GM18517 (cell line): ENCODE measurements at regions not wholly inside any gene's neighbourhood (a gene's known extent, or its start where the extent isn't known, plus 50 kb on each side); places are given as distances from the start of the nearest gene placed in this dataset.

Source experiments
- ATAC-seq: cut with Tn5 transposase; IDR thresholded peaks from one replicate; pipeline ENCODE4 v1.9.1; 2021; ENCODE audit warnings: mild to moderate bottlenecking, moderate library complexity; ENCODE audit not compliant: unreplicated experiment

DNA sequence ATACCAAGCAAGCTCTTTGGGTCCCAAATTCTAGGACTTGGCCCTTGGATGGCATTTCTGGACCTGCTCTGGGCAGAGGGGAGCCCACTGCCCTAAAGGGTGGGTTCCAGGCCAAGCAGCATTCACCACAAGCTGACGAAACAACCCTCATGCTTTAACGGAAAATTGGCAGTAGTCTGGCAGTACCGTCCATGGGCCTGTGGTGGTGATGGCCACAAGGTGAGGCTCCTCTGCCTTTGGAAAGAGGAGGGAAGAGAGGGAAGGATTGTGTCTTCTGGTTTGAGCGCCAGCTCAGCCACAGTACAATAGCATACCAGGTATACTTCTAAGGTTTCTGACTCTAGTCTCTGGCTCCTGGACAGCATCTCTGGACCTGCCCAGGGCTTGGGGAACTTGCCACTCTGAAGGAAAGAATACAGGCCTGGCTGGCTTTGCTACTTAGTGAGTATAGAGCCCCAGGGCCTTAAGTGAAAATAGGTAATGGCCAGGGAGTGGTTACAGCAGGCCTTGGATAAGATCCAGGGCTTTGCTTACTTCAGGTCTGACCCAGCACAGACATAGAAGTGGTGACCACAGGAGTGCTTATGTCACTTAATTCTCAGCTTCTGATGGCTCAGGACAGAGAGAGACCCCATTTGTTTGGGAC lies 595.5 kb downstream of the LMO7 start:
- no peak for ATAC-seq

GRCh38 chr13:76229281-76229680 lies 593.2 kb downstream of the LMO7 start:
- ATAC-seq, result no peak

- ATAC-seq, result no peak
Measured at GRCh38 chr13:76226941-76227340, 590.8 kb downstream of the LMO7 start.

- no peak for ATAC-seq
Measured at GRCh38 chr13:76225815-76226489, 589.8 kb downstream of the LMO7 start.

DNA sequence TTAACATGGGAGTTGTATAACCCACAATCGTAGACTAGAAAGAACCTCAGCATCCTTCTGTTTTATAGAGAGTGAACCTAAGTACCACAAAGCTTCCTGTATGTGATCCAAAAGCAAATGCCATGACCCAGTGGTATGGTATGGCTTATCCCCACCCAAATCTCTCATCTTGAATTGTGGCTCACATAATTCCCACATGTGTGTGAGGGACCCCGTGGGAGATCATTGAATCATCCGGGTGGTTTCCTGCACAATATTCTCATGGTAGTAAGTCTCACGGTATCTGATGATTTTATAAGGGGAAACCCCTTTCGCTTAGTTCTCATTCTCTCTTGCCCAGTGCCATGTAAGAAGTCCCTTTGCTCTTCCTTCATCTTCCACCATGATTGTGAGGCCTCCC lies 587.9 kb downstream of the LMO7 start:
- ATAC-seq, result no peak

DNA sequence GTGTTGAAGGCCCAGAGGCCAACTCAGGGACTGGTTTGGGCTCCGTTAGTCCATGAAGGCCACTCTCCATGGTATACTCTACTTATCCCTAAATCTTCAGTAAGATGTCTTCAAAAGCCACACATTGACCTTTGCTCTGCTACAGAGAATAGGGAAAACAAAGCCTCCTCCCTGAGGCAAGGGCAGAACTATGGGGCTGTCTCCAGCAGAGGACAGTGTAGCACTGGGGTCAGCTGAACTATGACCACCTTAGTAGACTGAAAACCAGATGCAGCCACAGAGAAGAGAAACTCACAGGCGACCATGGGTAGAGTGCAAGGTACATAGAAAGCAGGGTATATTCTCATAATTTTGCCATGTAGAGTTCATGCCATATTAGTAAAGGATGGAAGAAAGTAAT lies 587.4 kb downstream of the LMO7 start:
- no peak for ATAC-seq

- no peak for ATAC-seq
Measured at GRCh38 chr13:76222511-76222910, 586.4 kb downstream of the LMO7 start.

DNA sequence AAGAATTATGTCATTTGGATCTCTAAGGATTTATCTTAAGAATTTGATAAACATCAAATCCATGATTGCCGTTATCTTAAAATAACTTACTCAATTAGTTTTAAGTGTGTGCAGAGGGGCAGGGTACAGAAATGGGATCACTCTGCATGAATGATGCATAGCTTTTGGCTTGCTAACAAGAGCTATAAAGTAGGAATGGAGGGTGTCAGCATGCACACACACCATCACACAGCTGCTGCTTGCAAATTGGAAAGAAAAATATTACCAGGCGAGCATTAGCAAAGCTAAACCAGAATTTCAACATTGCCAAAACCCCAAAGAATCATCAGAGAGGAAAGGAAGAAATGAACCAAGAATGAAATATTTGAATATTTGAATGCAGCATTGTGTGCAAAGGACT lies 580.6 kb downstream of the LMO7 start:
- no peak for ATAC-seq

- no peak for ATAC-seq
Measured at GRCh38 chr13:76214001-76214400, 577.9 kb downstream of the LMO7 start.

- ATAC-seq, result no peak
Measured at GRCh38 chr13:76213423-76213904, 577.3 kb downstream of the LMO7 start.

DNA sequence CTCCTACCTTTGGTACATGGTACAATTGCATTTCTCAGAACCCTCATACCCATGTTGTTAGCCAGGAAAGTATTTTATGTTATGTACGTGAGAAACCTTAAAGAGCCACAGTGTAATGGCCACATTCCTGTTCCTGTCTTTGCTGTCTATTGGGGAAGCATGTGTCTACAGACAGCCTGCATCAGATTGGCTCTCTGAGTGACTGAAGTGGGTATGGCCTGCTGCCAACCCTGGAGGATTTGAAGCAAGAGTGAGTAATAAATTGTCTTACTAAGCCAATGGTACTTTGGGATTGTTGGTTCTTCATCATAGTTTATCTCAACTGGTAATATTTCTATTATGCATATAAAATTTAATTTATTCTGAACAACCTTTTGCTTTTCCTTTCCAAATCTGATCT lies 574.1 kb downstream of the LMO7 start:
- ATAC-seq, result no peak

GRCh38 chr13:76198568-76199163 lies 562.5 kb downstream of the LMO7 start:
- no peak for ATAC-seq

DNA sequence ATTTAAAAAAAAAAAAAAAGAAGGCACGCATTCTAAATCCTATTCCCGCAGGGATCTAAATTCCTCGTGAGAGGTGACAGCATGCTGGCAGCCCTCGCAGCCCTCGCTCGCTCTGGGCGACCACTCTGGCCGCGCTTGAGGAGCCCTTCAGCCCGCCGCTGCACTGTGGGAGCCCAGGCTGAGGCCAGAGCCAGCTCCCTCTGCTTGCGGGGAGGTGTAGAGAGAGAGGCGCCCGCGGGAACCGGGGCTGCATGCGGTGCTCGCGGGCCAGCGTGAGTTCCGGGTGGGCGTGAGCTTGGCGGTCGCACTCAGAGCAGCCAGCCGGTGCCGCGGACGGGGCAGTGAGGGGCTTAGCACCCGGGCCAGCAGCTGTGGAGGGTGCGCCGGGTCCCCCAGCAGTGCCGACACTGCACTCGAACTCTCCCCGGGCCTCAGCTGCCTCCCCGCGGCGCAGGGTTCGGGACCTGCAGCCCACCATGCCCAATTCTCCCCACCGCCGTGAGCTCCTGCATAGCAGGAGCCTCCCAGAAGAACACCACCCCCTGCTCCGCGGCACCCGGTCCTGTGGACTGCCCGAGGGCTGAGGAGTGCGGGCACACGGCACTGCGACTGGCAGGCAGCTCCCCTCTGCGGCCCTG lies 553.9 kb downstream of the LMO7 start:
- no peak for ATAC-seq

DNA sequence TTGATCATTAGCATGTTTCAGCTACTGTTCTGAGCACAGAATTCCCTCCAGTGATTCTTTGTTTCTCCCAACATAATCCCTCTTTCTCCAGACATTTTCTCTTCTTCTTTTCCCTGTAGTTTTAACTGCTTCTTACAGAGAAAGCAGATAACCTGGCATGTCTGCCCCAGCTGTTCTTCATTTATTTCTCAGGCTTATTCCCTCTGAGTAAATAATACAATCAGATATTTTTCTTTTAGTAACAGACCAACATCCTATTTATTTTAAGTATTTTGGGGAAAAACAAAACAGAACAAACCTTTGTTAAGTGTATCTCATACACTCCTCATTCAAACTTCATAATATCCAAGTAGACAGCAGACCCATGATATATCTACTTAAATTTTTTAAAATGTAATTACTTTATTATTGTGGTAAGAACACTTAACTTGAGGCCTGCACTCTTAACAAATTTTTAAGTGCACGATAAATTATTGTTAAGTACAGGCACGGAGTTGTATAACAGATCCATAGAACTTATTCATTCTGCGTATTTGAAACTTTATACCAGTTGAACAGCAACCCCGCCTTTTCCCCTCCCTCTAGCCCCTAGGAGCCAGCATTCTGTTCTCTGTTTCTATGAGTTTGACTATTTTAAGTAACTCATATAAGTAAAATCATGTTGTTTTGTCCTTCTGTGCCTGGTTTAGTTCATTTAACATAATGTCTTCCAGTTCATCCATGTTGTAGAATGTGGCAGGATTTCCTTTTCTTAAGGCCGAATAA lies 540.0 kb downstream of the LMO7 start:
- ATAC-seq, result no peak

GRCh38 chr13:76168661-76169060 lies 532.5 kb downstream of the LMO7 start:
- no peak for ATAC-seq

DNA sequence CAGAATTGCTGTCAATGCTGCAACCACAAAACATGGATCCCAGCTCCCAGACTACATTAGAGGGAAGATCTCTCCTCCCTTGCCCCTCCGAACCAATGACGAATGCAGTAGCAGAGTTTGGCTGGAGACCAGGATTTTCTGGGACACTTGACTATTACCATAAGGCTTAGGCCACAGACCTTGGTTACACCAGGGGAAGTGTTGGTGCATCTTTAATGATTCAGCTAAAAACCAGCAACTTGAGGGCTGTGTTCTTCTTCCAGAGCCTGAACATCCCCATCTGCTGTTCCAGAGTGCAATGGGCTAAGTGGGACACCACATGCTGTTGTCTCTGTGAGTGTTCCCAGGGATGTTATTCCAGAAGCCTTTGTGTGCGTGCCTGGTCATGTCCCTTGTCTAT lies 528.2 kb downstream of the LMO7 start:
- no peak for ATAC-seq

GRCh38 chr13:76163761-76164160 lies 527.6 kb downstream of the LMO7 start:
- no peak for ATAC-seq

GRCh38 chr13:76160961-76161925 lies 525.1 kb downstream of the LMO7 start:
- no peak for ATAC-seq

- no peak for ATAC-seq
Measured at GRCh38 chr13:76160506-76160905, 524.4 kb downstream of the LMO7 start.

DNA sequence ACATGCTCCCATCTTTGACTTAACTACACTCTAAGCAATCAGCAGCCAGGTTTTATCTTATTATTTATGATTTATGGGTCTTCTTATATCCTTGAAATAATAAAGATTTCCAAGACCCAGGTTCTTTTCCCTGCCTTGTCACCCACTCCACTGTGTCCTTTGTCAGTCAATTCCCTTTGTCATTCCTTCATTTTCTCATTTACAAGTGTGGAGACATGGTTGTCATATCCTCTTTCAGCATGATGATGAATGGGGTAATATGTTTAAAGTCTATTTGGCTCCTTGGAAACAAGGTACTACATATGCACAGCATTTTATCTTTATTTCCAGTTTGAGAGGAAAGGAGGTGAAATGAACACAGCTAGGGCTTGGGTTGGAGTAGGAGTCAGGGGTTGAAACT lies 521.8 kb downstream of the LMO7 start:
- ATAC-seq, result no peak
